GM19468 (cell line): ENCODE measurements at regions not wholly inside any gene's neighbourhood (a gene's known extent, or its start where the extent isn't known, plus 50 kb on each side); places are given as distances from the start of the nearest gene placed in this dataset.

Source experiments
- ATAC-seq: cut with Tn5 transposase; IDR thresholded peaks from one replicate; pipeline ENCODE4 v1.9.1; 2021; ENCODE audit warnings: mild to moderate bottlenecking, moderate library complexity, moderate number of reproducible peaks; ENCODE audit not compliant: unreplicated experiment; ENCODE audit errors: extremely low read depth

DNA sequence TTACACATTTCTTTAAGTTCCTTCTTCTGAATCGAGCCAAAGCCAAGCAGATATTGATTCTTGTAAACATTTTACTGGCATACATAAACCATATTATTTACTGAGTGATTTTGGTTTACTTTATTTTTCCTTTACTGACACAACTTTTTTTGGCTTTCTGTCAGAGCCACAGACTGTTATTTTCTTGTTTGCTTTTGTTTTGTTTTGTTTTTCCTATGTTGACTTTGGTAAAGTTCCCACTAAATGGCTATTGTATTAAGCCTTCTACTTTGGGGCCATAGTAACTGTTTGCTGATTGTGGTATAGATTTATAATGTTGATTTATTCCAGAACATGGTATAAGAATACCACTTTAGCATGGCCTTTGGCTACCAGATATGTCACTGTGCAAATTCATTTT is 419.4 kb downstream of the DCDC2C start:
- ATAC-seq: no peak

DNA sequence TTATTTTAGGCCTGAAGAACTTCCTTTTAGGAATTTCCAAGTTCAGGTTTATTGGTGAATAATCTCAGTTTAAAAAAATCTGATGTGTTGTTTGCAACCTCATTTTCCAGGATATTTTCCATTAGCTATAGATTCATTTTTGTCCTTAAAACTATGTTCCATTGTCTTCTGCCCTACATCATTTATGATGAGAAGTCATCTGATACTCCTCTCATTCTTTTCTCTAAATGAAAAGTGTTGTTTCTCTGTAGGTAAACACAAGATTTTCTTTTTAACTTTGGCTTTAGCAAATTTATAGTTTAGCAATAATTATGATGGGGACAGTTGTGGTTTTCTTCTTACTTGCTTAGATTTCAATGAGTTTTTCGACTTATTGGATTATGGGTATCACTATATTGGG is 427.3 kb downstream of the DCDC2C start:
- no peak for ATAC-seq

DNA sequence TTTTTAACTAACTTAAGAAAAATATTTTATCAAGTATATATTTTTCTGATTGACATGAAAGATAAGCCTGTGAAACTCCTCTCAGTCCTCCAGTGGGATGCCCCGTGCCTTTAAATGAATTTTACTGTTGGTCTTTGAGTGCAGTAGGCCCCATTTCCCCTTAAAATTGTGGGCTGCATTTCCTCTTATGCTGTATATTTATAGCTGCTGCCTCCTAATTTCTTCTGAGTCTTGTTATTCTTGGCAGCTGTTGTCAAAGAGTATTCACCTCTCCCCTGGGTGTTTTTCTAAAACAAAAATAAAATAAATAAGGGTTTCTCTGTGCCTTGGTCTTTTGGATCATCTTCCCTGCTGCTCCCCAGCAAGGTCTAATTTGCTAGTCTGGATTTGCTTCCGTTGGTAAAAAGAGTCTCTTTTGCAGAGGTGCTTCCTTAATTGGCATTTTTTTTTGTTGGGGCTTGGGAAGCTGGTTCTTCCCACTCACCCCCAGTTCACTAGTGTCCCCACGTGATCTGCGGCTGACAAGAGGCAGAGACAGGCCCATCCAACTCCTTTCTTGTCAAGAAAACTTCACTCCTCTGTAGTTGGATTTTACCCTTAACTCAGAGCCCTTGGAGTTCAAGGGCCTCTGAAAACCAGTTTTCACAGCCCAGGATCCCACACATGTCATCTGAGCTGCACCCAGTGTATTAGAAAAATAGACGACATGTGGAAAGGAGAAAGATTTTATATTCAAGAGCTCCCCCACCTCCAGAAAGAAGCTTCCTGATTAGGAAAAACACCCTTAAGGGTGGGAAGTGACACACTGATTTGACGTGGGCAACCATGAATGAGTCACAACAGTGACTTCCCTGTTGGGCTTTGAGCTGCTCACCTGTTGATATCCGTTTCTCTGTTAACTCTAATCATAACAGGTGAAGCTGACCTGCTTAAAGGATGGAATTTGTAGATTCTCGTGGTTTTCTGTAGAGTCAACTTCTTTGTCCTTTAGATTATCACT is 431.5 kb downstream of the DCDC2C start:
- no peak for ATAC-seq

DNA sequence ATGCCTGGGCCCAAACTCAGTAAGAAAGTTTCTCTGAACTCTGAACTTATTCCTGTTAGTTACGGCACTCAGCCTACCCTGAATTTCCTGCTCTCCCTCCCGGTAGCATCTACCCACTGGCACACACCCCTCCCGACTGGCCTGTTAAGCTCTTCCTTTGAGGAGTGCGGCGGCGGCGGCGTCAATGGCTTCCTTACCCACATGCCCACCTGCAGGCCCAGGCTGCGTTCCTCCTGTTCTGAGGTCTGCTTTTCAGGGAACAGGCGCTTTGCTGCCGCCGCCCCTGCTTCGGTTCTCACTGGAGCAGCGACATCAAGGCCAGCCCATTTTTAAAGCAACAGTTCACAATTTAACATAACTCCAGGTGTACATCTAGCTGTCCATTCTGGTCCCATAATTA is 432.4 kb downstream of the DCDC2C start:
- no peak for ATAC-seq

DNA sequence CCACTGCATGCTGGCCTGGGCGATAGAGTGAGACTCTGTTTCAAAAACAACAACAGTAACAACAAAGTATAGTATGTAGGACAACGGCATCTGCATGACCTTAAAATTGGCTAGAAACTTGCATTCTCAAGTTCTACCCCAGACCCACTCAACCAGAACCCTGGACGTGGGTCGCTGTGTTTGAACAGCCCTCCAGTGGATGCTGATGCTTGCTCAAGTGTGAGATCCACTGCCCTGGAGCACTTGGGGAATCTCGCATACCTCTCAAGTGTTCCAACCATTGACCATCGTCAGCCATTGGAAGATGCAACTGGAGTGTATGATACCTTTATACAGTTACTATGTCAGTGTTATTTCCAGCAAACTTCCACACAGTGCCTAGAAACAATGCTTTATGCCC is 435.9 kb downstream of the DCDC2C start:
- ATAC-seq: no peak

DNA sequence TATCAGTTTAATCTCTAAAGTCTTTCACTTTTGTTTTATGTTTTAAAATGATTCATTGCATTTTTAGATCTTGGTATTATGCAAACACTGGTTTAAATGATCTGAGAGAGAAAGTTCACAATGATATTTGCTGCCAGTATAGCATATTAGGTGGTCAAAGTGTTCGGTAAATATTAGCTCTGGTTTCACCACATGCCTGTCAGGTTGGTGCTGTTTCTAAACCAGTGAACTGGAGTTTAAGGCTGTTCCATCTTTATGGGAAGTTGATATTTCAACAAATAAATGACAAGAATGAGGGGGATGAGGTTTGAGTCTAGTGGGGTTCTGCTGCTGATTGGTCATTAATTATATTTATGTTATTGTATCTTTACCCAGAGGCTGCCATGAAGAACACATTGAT is 436.4 kb downstream of the DCDC2C start:
- no peak for ATAC-seq

DNA sequence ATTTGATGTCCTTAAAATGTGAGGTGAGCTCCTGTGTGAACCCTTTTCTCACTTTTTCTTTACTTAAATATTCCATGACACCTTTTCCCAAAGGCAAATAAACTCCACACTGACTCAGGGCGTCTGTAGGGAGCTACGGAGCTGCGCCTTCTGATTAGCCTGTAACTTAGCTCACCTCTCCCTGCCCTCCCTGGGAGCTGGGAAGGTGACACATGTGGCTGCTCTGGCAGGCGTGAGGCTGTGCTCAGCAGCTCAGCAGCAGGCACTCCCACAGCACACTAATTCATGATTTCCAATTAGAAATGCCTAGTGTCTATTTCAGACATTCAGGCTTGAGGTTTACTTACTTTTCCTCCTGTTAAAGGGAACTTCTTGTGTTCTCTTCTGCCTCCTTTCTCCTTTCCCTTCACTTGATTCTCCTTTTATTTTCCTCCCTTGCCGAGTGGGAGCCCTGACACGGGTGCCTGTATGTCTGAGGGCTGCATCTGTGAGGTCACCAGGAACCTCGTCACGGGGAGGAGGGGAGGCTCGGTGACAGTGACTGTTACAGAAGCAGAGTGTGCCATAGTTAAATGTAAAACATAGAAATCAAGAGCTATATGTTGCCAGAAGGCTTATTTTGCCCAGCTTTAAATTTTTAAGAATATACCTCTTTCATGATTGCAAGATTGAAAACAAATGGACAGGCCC is 437.1 kb downstream of the DCDC2C start:
- no peak for ATAC-seq

DNA sequence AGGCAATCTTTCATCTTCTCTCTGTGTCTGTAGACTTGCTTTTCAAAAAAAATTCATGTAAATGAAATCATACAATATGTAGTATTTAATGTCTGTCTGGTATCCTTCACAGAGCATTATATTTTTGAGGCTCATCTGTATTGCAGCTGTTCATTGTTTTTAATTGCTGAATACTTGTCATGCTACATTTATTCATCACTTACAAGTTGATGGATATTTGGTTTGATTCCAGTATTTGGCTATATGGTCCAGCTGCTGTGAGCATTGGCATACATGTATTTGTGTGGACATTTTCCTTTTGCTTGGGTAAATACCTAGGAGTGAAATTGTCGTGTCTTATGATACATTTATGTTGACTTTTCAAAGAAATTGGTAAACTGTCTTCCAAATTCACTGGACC is 441.4 kb downstream of the DCDC2C start:
- no peak for ATAC-seq

DNA sequence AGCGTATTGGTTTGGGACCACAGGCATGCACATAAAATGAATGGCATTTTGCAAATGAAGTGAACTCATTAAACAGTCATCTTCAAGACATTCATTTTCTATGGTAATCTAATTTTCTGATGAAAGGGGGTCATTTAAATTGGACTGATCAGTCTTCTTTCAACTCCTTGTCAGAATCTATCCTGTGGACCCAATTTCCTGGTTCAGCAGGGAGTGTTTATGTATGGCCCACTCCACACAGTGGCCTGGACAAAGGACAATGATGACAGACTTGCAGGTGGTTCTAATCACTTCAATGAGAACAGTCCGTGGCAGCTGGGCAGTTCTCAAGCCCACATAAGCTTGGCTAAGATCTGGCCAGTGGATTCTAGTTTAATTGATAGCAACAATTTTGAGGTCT is 448.1 kb downstream of the DCDC2C start:
- no peak for ATAC-seq

DNA sequence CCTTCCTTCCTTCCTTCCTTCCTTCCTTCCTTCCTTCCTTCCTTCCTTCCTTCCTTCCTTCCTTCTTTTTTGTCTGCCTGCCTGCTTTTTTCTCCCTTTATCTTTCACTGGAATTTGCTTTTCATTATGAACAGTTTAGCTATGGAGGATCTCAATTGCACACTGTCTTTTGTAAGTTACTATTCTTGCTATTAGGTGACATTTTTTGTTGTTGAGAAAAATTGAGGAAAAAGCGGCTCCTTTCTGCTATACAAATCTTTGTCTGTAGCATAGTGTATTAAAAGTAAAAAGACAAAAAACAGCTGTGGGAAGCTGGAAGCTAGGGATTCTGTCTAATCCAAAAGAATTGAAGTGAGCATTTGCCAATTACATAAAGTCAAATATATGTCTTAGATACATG is 448.7 kb downstream of the DCDC2C start:
- ATAC-seq: no peak

DNA sequence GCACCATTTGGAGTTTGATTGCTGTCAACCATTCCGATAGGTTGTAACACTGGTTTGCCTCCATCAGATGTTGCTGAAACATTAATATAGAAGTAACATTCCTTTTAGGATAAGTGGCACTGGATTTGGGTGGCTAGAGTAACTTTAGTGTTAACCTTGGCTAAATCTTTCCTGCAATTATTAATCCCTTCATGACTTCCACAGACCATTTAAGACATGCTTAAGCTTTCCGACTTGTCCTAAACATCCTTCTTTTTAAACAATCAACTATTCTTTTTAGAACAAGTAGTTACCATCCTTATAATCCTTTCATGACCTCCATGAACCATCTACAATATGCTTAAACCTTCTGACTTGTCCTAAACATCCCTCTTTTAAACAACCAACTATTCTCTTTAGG is 465.5 kb downstream of the DCDC2C start:
- ATAC-seq: no peak

DNA sequence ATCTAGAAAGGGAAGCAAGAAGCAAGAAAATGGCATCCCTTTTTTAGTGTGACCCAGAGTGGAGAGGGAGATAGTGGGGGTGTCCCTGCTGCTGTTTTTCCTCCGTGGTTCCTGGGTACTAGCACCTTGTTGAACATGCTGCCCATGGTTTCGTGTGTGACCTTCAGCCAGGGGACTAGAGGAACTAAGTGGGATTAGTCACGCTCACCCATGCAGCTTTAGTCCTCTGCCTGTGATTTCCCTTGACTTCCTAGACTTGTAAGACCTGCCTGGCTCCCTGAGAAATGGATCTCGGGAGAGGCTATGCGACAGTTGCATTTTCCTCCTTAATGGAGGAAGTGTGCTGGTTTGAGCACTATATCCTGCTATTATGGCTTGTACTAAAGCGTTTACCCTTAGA is 471.4 kb downstream of the DCDC2C start:
- no peak for ATAC-seq

DNA sequence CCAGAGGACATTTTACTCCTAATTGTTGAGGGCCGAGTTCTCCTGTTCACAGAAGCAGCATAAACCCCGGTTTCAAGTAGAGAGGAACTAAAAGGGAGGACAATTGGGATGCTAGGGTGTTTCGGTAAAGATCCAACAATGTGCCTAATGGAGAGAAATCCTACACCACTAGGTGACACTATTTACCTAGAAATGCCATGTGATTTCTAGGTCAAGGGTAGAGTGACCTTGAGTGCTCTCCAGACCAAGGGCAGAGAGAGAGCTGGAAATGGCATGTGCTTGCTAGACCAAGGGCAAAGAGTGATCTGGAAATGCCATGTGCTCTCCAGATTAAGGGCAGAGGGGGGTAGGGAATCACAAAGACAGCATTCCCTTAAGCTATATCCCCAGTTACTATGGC is 472.0 kb downstream of the DCDC2C start:
- ATAC-seq: no peak

DNA sequence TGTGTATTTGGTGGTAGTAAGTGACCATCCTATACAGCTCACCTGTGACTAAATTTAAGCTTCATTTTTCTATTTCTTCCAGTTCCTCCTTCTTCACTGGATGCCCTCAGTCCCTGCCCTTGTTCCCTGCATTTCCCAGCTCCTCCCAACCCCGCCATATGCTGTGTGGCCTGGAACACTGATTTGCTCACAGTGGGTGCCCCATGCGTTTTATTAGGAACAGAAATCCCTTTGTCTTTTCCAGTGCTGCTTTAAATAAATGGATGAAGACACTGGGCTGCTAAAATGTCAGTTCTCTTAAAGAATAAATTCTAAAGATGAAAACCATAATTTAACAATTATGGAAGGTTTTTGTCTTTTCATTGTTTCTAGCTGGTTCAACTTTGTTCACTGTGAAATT is 477.3 kb downstream of the DCDC2C start:
- ATAC-seq: no peak

DNA sequence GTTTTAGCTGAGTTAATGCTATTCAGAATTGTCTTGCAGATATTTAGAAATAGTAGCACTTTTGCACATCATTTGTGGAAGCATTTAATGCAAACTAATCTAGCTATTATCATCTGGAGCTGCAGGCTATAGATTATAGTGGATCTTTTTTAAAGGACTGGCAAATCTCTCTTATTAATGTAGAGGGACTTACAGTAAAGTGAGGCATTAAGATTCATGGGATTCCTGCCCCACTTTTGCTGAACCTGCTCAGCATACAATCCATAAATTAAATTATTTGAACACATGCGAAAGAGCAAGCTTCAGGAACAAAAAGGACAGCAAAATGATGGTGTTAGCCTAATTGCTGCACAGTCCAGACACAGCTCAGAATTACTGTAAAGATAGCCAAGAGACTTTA is 477.7 kb downstream of the DCDC2C start:
- ATAC-seq: no peak

DNA sequence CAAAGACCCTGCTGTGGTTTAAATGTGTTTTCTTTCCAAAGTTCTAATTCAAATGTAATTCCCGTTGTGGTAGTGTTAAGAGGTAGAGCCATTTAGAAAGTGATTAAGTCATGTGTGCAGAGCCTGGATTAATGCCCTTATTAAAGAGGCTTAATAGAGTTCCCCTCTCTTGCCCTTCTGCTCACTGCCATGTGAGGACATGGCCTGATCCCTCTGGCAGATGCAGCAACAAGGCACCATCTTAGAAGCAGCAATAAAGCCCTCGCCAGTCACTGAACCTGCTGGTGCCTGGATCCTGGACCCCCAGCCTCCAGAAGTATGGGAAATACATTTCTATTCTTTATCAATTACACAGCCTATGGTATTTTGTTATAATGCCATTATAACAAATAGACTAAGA is 485.2 kb downstream of the DCDC2C start:
- ATAC-seq: no peak

DNA sequence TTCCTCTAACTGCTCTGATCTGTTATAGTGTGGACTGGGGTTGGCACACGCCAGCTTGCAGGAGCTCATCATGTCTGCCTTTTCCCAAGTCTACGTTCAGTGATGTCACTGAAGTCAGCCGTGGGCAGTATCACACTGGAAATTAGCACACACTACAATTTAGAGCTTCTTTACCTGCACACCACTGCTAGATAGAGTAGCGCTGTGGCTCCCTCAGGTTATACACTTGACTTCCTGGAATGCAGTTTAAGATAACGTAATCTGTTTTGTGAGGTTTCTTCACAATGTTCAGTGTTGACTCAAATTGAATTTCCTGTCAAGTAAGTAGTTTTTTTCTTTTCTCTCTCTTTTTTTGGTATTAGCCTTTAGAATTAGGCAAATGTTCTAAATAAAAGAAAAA is 487.2 kb downstream of the DCDC2C start:
- no peak for ATAC-seq

DNA sequence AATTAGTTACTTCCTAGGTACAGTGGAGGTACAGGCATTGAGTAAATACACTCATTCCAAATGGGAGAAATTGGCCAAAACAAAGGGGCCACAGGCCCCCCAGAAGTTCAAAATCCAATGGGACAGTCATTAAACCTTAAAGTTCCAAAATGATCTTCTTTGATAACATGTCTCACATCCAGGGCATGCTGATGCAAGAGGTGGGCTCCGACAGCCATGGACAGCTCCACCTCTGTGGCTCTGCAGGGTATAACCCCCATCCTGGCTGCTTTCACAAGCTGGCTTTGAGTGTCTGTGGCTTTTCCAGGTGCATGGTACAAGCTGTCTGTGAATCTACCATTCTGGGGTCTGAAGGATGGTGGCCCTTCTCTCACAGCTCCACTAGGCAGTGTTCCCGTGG is 488.7 kb downstream of the DCDC2C start:
- no peak for ATAC-seq

DNA sequence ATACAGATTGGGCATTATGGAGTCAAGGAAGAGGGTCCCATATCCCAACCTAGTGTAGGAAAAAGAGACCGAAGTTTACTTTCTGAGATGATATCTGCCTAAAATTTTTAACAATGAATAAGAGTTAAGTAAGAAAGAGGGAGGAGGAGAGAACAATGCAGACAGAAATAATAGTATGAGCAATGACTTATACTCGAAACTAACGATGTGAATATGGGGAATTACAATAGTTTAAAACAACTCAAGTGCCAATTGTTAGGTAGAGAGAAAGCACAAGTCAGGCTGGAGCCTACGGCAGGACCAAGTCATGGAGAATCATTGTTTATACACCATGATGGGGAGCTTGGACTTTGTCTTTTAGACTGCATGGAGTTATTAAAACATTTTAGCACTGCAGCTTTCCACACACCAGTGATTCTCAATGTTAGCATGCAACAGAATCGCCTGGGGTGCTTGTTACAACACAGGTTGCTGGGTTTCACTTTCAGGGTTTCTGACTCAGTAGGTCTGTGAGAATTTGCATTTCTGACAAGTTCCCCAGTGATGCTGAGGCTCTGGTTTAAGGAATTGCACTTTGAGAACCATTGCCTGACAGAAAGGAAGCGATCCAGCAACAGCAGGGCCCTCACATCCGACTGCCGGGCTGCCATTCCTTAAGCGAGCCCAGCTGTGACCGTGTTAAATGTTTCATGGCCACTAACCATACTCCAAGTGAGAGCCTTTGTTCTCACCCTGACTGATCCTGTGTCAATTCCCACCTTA is 511.2 kb downstream of the DCDC2C start:
- ATAC-seq: no peak

DNA sequence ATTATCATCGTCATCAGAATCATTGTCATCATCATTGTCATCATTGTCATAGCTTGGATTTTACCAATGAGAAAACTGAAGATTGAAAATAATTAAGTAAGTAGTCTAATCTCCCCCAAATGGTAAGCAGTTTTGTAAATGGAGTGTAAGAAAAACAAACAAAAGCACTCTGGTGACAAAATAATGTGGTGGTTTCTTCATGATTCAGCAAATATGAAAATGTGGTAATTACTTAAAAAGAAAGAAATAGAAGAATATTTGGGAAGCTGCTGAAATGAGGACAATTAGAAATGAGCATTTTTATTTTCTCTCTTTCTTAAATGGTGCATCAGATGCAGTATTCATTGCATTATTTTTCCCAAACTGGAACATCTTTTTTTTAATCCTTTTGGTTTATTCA is 514.4 kb downstream of the DCDC2C start:
- ATAC-seq: no peak

DNA sequence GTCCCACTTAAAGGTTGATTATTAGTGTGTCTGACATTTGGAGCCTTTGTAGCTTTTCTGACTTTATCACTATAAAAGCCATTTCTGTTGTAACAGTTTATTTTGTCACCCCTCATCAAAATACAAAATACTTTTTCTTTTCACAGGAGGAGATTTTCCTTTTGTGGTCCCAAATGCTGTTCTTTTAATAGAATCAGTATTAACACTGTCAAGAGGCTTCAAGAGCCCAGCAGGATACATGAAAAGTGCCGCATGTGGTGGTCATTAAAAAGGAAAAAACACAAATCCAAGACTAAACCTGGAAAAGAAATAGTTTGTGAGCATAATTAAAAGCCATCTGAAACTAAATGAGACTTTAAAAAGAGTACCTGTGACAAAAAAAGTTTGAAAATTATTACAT is 515.7 kb downstream of the DCDC2C start:
- no peak for ATAC-seq
